ENCODE measurements at regions not wholly inside any gene's neighbourhood (a gene's known extent, or its start where the extent isn't known, plus 50 kb on each side); places are given as distances from the start of the nearest gene placed in this dataset.

GRCh38 chr6:133674661-133675060 is 214.3 kb upstream of the TCF21 start:
- TF ChIP-seq JUN (CRISPR knock-in tag; IDR thresholded peaks at IDR 0.05) (no peak), CTCF (IDR thresholded peaks at IDR 0.05) (no peak), TEAD4 (CRISPR knock-in tag; IDR thresholded peaks at IDR 0.05) (no peak), ESRRA (CRISPR knock-in tag; IDR thresholded peaks at IDR 0.05; ENCODE audit: borderline replicate concordance) (no peak), ZNF138 (CRISPR knock-in tag; conservative IDR thresholded peaks at IDR 0.05) (no peak), FOXK1 (CRISPR knock-in tag; IDR thresholded peaks at IDR 0.05) (no peak)
